Duodenal mucosa (tissue), 2 donors: ENCODE measurements at regions not wholly inside any gene's neighbourhood (a gene's known extent, or its start where the extent isn't known, plus 50 kb on each side); places are given as distances from the start of the nearest gene placed in this dataset.

Experiments used
- H3K27ac ChIP-seq: one replicate; pipeline ENCODE4 v1.7.0; 2013; ENCODE audit warnings: low read depth, low read length
- H3K27me3 ChIP-seq, 2 donors: one replicate each; pipeline ENCODE4 v1.7.0; 2013; ENCODE audit warnings: low read length in 2 of 2, control low read depth in 1 of 2; ENCODE audit not compliant: insufficient read depth in 2 of 2, control insufficient read depth in 1 of 2
- H3K36me3 ChIP-seq, 2 donors: one replicate each; pipeline ENCODE4 v1.7.0; 2013; ENCODE audit warnings: low read length in 2 of 2, control low read depth in 1 of 2; ENCODE audit not compliant: insufficient read depth in 2 of 2, control insufficient read depth in 1 of 2
- H3K4me1 ChIP-seq, 2 donors: one replicate each; pipeline ENCODE4 v1.7.0; 2013; ENCODE audit warnings: low read length in 2 of 2, control low read depth in 1 of 2; ENCODE audit not compliant: insufficient read depth in 2 of 2, control insufficient read depth in 1 of 2
- H3K4me3 ChIP-seq, 2 donors: one replicate each; pipeline ENCODE4 v1.7.0; 2013; ENCODE audit warnings: low read length in 2 of 2, low read depth in 1 of 2
- H3K9ac ChIP-seq, 2 donors: one replicate each; pipeline ENCODE4 v1.7.0; 2013; ENCODE audit warnings: low read length in 2 of 2, low read depth in 1 of 2
- H3K9me3 ChIP-seq, 2 donors: one replicate each; pipeline ENCODE4 v1.7.0; 2013; ENCODE audit warnings: low read length in 2 of 2, control low read depth in 1 of 2; ENCODE audit not compliant: control insufficient read depth in 1 of 2

GRCh38 chr3:182385356-182385755 is 407.9 kb upstream of the ATP11B start:
- Histone ChIP-seq H3K27me3 (no peaks in the 10 kb centered on the region), H3K36me3 (no peaks in the 10 kb centered on the region), H3K9ac (no peak overlapping the region), H3K4me1 (no peaks in the 10 kb centered on the region), H3K4me3 (no peak overlapping the region), H3K9me3 (no peaks in the 10 kb centered on the region), H3K27ac (no peak overlapping the region)

GRCh38 chr3:182388506-182388905 is 404.8 kb upstream of the ATP11B start:
- no peaks in the 10 kb centered on the region for H3K4me1 ChIP-seq
- no peak overlapping the region for H3K27ac ChIP-seq
- H3K9me3 ChIP-seq, result no peaks in the 10 kb centered on the region
- H3K4me3 ChIP-seq, result no peak overlapping the region
- no peaks in the 10 kb centered on the region for H3K36me3 ChIP-seq
- H3K27me3 ChIP-seq, result no peaks in the 10 kb centered on the region
- H3K9ac ChIP-seq, result no peak overlapping the region

DNA sequence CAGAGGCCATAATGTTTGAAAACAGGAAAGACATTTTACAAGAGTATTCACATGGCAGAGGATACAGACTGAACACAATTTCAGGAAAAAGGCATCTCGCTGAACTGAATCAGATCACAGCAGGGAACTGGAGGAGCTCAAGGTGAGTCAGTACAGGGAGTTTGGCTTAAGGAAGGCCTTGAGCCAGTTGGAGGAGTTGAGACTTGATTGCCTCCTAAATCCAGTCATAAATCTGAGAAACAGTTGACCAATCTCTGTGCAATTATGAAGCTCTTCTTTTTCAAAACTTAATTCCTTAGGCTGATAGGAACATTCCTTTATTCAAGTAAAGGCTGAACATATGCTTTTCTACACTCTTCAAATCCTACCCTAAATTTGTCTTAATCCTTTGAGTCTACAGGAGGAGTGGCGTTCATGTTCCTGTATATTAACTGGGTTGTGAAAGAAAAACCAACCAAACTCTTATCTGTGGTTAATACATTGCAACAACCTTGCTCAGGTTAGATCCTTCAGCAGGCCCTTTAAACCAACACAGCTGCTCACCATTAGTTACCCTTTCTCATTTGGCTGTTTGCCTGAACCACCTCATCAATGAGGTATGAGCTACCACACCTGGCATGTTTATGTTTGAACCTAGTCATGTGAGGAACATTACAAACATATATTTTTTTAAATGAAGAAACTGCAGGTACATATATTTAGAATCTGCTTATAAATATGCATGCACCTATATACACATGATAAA is 404.1 kb upstream of the ATP11B start:
- H3K9ac ChIP-seq, result no peak overlapping the region
- H3K36me3 ChIP-seq, result no peaks in the 10 kb centered on the region
- H3K27ac ChIP-seq, result no peak overlapping the region
- H3K9me3 ChIP-seq, result no peaks in the 10 kb centered on the region
- no peaks in the 10 kb centered on the region for H3K4me1 ChIP-seq
- H3K4me3 ChIP-seq, result no peak overlapping the region
- H3K27me3 ChIP-seq, result no peaks in the 10 kb centered on the region

- Histone ChIP-seq H3K4me1 (no peaks in the 10 kb centered on the region), H3K9me3 (no peaks in the 10 kb centered on the region), H3K27me3 (no peaks in the 10 kb centered on the region), H3K36me3 (no peaks in the 10 kb centered on the region), H3K4me3 (no peak overlapping the region), H3K9ac (no peak overlapping the region), H3K27ac (no peak overlapping the region)
These were observed 402.9 kb upstream of the ATP11B start for GRCh38 chr3:182390421-182390820.

GRCh38 chr3:182392182-182392937 is 400.9 kb upstream of the ATP11B start:
- H3K9me3 ChIP-seq, result no peaks in the 10 kb centered on the region
- H3K4me3 ChIP-seq, result no peak overlapping the region
- H3K9ac ChIP-seq, result no peak overlapping the region
- no peaks in the 10 kb centered on the region for H3K36me3 ChIP-seq
- no peak overlapping the region for H3K27ac ChIP-seq
- H3K4me1 ChIP-seq, result no peaks in the 10 kb centered on the region
- H3K27me3 ChIP-seq, result no peaks in the 10 kb centered on the region

GRCh38 chr3:182393151-182393550 is 400.2 kb upstream of the ATP11B start:
- Histone ChIP-seq H3K36me3 (no peaks in the 10 kb centered on the region), H3K4me1 (no peaks in the 10 kb centered on the region), H3K27me3 (no peaks in the 10 kb centered on the region), H3K9me3 (no peaks in the 10 kb centered on the region), H3K27ac (no peak overlapping the region), H3K4me3 (no peak overlapping the region), H3K9ac (no peak overlapping the region)

- no peaks in the 10 kb centered on the region for H3K4me1 ChIP-seq
These were observed 399.4 kb upstream of the ATP11B start for GRCh38 chr3:182393830-182394367.

DNA sequence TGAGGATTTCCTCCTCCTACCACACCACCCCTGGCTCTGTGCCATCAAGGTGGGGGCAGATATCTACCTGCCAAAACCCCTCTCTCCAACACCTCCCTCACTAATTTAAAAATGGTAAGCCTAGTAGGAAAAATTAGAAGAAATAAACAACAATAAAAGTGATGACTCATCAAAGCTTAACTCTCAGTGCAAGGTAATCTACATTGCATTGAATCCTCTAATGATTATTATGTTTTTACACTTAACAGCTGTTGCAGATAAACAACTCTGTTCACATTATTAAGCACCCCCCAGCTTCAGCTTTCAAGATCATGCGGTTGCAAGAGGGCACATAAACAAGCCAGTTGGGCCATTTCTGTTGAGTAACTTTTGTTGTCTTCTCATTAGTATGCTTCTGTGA is 396.1 kb upstream of the ATP11B start:
- no peaks in the 10 kb centered on the region for H3K4me1 ChIP-seq
- H3K27ac ChIP-seq, result no peak overlapping the region
- H3K36me3 ChIP-seq, result no peaks in the 10 kb centered on the region
- H3K9me3 ChIP-seq, result no peaks in the 10 kb centered on the region
- no peaks in the 10 kb centered on the region for H3K27me3 ChIP-seq
- no peak overlapping the region for H3K4me3 ChIP-seq
- no peak overlapping the region for H3K9ac ChIP-seq

More at GRCh38 chr3:182393830-182394367, 399.4 kb upstream of the ATP11B start:
- H3K27me3 ChIP-seq, result no peaks in the 10 kb centered on the region
- no peaks in the 10 kb centered on the region for H3K9me3 ChIP-seq
- no peak overlapping the region for H3K27ac ChIP-seq
- no peak overlapping the region for H3K9ac ChIP-seq
- H3K36me3 ChIP-seq, result no peaks in the 10 kb centered on the region
- H3K4me3 ChIP-seq, result no peak overlapping the region

GRCh38 chr3:182399978-182400737 is 393.1 kb upstream of the ATP11B start:
- Histone ChIP-seq H3K27me3 (no peaks in the 10 kb centered on the region), H3K36me3 (no peaks in the 10 kb centered on the region), H3K27ac (no peak overlapping the region), H3K4me1 (no peaks in the 10 kb centered on the region), H3K9ac (no peak overlapping the region), H3K4me3 (no peak overlapping the region), H3K9me3 (no peaks in the 10 kb centered on the region)

GRCh38 chr3:182400838-182401237 is 392.5 kb upstream of the ATP11B start:
- Histone ChIP-seq H3K36me3 (no peaks in the 10 kb centered on the region), H3K27me3 (no peaks in the 10 kb centered on the region), H3K9me3 (no peaks in the 10 kb centered on the region), H3K4me3 (no peak overlapping the region), H3K4me1 (no peaks in the 10 kb centered on the region), H3K9ac (no peak overlapping the region), H3K27ac (no peak overlapping the region)
